ENCODE measurements at regions not wholly inside any gene's neighbourhood (a gene's known extent, or its start where the extent isn't known, plus 50 kb on each side); places are given as distances from the start of the nearest gene placed in this dataset.

- TF ChIP-seq CTCF (IDR thresholded peaks at IDR 0.05) (no peak), POLR2A (IDR thresholded peaks at IDR 0.05) (no peak)
These were observed 344.1 kb upstream of the WWC1 start for GRCh38 chr5:167947306-167947705.
